ENCODE measurements at regions not wholly inside any gene's neighbourhood (a gene's known extent, or its start where the extent isn't known, plus 50 kb on each side); places are given as distances from the start of the nearest gene placed in this dataset.

DNA sequence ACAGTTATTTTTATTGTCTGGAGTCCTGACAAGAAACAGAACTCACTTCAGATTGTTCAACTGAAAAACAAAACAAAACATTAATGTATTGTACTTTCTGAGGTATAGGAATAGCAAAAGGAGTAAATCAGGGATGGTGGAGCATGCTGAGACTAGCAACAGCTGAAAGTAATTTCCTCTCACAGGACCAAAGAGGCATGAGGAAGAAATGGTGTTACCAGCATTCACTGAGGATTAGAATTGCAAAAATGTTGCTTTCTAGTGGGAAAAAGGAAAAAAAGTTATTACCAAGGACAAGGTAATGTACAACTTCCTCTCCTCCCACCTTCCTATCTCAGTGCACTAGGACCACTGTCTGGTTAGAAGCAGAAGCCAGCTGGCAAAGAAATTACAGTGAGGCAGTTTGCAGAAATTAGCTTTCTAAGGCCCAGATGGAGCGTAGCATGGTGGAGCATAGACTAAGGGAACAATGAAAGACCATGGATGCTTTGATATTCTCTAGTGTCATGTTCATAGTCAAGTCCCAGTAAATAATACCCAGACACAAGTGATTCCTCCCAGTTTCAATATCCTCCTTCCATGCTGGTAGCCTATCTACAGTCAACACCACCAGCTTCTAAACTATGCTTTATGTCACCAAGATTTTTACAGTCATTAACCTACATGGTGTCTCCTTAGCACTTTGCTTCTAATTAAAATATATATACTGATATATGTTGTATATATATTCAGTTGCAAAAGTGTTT lies 133.7 kb upstream of the DCN start:
- in situ Hi-C loops (cut with MboI; ENCODE audit: low sequenced_read_pairs) = no loop called here

DNA sequence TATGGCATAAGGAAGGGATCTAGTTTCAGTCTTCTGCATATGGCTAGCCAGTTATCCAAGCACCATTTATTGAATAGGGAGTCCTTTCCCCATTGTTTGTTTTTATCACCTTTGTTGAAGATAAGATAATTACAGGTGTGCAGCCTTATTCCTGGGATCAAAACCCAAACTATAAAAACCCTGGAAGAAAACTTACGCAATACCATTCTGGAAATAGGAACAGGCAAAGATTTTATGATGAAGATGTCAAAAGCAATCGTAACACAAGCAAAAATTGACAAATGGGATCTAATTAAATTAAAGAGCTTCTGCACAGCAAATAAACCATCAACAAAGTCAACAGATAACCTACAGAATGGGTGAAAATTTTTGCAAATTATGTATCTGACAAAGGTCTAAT lies 128.5 kb upstream of the DCN start:
- in situ Hi-C loops (cut with MboI; ENCODE audit: low sequenced_read_pairs) = no loop called here

DNA sequence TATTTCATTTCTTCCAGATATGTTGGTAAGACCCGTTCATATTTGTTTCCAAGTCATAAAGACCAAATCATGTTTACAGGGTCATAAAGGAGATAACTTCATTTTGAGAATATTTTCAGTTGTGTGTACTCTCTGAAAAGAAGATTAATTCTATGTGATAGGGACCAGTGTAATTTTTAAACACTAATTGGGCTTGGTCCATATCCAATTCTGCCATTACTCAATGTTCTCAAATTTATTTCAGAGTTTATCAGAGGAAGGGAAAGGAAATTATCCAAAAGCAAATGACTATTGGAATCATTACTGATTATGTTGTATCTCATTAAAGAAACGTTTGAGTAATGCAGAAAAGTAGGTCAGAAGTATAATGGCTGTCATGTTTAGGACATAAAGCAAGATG lies 126.8 kb upstream of the DCN start:
- in situ Hi-C loops (cut with MboI; ENCODE audit: low sequenced_read_pairs) = no loop called here

DNA sequence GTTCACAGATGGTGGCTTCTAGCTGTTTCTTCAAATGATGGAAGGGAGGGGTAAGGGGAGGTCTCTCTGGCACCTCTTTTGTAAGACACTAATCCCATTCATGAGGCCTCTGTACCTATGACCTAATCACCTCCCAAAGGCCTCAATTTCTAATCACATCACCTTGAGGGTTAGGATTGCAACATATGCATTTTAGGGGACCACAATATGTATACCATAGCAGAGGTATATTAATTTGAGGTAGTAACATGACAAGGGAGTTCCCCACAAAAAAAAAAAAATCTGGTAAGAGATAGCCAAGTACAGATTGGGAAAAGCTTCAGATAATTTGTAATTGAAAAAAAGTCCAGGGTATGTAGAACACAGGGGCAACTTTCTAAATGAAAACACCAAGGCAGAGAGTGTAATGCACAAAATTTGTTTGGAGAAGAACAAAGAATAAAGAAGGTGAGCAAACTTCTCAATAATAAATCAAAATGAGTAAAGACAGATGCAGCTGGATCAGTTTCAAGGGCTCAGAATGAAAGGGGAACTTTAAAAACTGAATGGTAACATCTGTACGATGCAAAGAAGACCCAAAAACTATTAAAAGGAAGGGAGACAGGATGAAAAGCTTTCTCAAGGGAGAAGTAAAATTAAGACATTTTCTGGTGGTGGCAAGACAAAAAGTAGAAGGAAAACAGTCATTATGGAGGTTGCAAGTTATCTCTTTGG lies 125.5 kb upstream of the DCN start:
- in situ Hi-C loops (cut with MboI; ENCODE audit: low sequenced_read_pairs) = no loop called here

DNA sequence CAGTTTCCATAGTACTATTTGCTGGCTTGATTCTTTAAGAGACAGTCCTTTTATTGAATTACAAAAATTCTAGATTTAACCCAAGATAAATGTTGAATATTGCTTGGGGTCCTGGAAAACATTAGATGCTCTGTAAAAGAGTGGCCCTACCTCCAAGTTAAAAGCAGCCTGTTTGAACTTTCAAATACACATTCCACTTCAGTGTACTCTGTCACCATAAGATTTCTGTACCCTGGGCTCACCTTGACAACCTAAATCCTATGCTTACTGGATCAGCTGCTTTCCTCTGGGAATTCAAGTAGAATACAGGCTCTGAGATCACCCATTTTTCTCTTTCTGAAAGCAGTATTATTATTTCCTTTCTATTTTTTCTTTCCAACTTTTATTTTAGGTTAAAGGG lies 107.7 kb upstream of the DCN start:
- in situ Hi-C loops (cut with MboI; ENCODE audit: low sequenced_read_pairs) = no loop called here

DNA sequence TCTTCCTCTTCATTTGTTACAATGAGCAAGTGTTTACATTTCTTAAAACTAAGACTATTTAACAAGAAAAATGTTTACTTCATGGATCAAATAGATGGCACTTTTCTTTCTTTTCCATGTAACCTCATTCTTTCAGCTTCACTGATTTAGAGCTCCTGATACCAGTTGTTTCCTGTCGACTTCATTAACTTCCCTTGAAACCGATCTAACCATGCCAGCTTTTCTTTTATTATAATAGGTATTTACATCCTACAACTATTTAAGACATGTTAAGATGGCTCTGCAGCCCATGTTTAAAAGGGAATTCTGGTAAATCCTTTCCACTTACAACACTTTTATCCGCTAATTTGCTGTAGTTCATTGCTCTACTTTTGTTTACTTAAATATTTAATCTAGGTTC lies 107.3 kb upstream of the DCN start:
- in situ Hi-C loops (cut with MboI; ENCODE audit: low sequenced_read_pairs) = no loop called here

DNA sequence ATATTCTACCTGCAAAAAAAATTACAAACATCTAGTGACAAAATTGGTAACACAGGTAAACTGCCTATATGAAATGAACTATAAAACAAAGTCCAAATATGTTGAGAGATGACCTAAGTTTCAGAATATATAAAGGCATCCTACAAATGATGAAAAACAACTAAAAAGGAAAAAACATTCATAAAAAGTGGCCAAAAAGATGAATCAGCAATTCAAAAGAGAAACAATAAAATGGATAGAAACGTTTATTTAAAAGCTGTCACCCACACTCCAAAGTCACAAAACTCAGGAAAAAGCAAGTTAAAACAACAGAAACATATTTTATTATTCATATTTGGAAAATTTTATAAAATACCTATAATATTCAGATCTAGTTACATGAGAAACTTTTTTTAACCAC lies 106.5 kb upstream of the DCN start:
- in situ Hi-C loops (cut with MboI; ENCODE audit: low sequenced_read_pairs) = no loop called here

DNA sequence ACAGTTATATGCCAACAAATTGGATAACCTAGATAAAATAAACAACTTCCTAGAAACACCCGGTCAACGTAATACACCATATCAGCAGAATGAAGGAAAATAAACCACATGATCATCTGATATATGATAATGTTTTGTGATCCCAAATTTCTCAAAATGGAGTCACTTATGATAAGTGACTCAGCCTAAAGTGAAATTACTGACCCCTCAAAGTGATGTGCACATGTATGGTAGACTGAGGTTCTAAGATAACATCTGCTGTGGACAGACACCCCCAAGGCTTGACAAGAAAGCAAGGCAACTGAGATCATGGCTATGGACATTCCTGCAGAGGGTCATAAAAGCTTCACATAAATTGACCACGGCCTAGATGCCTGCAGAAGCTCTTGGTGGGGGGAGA lies 105.1 kb upstream of the DCN start:
- in situ Hi-C loops (cut with MboI; ENCODE audit: low sequenced_read_pairs) = no loop called here

DNA sequence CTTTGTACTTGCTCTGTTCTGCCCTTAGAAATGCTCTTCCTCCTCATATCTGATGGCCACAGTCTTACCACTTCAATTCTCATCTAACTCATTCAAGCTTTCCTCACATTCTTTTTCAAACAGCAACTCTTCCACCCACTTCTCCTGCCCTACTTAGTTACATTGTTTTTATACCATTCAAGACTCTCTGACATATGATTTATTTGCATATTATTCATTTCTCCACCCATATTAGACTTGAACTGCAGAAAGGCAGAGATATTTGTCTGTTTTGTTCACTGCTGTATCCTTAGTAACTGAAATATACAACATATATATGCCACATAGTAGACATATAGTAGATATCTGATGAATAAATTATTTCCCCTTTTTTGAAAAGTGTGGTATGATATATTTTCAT lies 95.5 kb upstream of the DCN start:
- in situ Hi-C loops (cut with MboI; ENCODE audit: low sequenced_read_pairs) = no loop called here

DNA sequence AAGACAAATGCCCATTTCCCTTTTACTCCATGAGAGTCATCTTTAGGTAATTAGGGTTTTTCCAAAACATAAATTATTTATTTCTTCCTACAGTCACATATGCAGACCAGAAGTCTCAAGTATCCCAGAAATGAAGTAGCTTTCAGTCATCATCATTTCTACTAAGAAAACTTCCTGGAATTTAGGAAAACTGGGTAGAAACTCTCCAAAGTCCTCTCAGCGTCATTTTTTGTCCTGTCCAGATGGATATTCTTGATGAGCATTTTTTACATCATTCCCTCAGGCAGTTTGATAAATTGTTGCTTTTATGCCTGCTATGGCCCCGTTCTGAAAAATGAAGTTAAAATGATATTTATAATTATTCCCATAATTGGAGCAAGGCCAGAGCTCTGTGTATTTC lies 93.9 kb upstream of the DCN start:
- in situ Hi-C loops (cut with MboI; ENCODE audit: low sequenced_read_pairs) = no loop called here

DNA sequence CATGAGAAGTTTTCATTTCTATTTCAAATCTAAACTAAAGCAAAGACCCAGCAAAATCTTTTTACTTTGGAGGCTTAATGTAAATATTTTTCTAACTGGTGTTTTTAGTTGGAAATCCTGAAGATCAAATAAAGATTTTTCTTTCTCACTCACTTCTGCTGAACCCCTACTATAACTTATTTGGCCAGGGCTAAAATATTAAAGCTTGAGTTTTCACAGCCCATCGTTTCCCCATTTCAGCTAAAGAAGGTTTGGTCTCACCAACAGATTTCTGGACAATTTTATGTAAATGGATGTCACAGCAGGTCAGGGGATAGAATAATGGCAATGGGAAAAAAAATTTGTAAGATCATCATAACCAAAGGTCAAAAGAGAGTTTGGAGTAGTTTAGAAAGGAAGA lies 92.7 kb upstream of the DCN start:
- in situ Hi-C loops (cut with MboI; ENCODE audit: low sequenced_read_pairs) = no loop called here

DNA sequence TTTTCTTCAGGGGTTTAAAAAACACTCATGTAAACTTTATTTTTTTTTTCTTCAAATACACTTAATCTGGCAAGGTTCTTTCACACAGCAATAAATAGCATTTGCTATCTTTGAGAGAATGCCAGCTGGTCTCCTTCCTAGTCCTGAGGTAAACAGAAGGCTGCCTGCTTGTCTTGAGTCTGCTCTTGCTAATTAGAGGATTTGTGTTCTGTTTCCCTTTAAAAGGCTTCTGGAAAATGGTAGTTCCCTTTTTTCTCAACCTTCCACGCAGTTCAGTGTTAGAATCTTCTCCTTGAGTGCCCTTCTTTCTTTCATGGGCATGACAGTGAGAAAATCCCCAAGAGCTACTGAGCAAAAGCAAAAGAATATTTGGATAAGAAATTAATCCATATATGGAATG lies 92.3 kb upstream of the DCN start:
- in situ Hi-C loops (cut with MboI; ENCODE audit: low sequenced_read_pairs) = no loop called here

DNA sequence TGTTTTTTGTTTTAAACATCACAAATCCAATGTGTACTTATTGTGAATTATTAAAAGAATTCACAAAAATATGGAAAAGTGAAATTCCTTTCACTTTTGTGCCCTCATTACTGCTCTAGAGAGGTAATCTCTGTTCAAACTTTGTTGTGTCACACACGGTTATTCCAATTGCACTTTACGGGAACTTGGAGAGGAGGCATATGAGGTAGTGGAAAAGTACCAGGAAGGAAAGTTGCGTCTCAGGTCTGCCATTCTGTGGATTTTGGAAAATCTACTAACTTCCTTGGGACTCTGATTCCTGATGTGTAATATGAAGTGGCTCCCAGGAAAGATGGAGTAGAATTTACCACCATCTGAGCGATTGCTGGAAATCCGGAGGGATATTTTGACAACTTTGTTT lies 90.9 kb upstream of the DCN start:
- in situ Hi-C loops (cut with MboI; ENCODE audit: low sequenced_read_pairs) = no loop called here

DNA sequence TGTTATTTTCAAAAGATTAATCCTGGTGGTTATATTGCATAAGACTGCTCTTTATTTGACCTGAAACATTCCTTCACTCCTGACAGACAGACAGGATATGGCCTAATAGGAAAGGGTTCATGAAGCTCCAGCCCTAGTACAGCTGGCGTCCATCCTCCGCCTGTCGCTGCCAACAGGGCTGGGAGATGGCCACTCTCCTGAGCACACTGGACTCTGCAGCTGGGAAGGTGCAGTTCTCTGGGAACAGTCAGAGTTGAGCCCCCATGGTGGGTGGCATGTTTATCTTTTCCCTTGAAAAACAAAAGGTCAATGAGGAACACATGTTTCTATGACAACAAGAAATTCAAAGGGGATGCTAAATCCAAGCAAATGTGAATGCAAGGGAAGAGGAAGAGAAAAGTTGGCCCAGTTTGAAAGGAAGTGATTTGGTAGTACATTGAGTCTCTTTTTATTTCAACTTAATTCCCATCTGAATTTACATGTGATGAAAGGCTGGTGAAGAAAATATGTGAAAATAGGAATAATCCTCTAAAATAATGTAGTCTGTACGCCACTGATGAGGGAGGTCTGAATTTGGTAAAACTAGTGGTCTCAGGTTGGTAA lies 89.9 kb upstream of the DCN start:
- in situ Hi-C loops (cut with MboI; ENCODE audit: low sequenced_read_pairs) = no loop called here

DNA sequence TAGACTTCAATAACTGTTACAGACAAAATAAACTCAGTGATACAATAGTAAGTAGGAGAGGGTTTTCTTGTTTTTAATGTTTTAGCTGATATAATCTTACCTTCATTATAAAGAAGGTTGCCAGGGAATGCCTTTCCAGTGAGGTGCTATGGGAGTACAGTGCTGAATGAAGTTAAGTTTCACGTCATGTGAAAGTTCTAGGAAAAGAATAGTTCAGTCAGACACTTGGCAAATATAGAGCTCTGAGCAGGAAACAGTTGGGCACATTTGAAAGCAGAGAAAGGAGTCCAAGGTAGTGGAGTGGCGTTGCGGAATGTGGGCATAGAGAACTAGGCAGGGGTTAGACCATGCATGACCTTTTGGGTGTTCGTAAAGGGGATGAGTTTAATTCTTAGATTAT lies 88.6 kb upstream of the DCN start:
- in situ Hi-C loops (cut with MboI; ENCODE audit: low sequenced_read_pairs) = no loop called here

DNA sequence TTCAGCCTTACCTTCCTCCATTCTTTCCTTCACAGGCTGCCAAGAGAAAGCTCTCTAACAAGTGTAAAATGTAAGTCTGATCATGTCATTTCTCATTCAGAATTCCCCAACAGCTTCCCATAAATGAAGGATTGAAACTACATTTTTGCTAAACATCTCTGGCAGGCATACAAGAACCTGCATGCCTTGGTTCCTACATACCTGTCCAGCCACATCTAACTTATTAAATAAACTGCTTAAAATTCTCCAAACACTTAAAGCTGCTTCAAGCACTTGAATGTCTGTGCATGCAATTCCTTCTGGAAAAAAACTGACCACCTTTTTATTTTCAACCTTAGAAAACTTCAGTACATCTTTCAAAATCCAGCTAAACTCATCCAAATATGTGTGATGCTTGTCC lies 84.4 kb upstream of the DCN start:
- in situ Hi-C loops (cut with MboI; ENCODE audit: low sequenced_read_pairs) = no loop called here

DNA sequence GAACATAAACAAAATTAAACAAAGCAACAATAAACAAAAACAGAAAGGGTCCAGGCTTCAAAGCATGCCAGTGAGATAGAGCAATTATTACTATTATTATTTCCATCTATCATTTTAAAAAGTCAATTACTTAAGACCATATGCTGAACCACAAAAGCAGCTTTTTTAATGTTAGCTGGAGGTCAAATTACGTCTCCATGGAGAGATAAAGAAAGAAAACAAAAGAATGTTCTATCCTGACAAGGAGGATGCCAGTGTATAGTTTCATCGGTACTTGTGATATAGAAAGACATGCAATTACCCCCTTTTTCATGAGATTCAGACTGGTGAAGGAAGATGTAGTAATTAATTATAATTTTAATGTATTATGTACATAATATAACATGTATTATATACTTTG lies 81.6 kb upstream of the DCN start:
- in situ Hi-C loops (cut with MboI; ENCODE audit: low sequenced_read_pairs) = no loop called here

DNA sequence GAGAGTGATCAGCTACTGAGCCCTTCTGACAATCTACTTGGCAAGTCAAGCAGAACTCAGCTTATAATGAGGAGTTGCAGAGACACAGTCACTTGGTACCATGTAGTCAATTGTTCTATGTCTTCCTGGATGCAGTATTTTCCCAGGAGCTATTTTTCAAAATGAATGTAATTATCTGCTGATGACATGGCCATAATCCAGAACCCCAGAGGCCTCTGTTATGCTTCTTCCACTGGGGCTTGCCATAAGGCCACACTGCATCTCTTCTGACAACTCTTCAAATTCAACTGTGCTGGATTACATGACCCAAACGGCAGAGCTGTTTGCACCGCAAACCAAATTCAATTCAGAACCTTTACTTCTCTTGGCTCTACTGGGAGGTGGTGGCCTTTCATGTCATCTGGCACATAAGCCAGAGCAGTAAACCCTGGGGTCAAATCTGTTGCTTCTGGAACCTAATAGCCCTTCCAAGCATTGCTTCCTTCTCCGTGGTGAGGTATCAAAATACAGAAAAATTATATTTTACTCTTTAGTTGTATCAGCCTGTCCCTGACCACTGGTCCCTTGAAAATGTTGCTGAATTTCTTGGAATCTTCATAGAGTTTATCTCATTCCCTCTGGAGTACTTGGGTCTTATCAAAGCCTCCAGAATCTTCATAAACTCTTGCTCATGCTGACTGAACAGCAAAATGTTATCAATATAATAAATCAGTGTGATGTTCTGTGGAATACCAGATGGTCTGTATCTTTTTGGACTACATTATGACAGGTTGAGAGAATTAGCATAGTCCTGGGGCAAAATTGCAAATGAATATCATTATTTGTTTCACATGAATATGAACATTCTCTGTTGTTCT lies 79.4 kb upstream of the DCN start:
- in situ Hi-C loops (cut with MboI; ENCODE audit: low sequenced_read_pairs) = no loop called here

DNA sequence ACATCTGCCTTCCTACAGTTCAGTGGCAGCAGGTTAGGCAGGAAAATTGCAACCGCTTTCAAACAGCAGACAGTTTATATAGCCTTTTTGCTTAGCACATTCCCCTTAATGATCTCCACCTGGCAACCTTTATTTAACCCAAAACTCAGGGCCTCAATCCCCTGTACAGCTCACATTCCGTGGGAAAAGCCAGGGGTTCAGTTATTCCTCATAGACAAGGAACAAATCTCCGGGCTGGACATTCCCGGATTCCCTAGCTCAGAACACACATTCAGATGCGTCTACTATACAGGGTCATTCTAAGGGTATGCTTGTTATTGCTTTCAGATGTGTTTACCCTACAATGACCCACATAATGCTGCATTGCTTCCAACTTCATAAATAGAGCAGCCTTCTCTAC lies 73.8 kb upstream of the DCN start:
- in situ Hi-C loops (cut with MboI; ENCODE audit: low sequenced_read_pairs) = no loop called here

DNA sequence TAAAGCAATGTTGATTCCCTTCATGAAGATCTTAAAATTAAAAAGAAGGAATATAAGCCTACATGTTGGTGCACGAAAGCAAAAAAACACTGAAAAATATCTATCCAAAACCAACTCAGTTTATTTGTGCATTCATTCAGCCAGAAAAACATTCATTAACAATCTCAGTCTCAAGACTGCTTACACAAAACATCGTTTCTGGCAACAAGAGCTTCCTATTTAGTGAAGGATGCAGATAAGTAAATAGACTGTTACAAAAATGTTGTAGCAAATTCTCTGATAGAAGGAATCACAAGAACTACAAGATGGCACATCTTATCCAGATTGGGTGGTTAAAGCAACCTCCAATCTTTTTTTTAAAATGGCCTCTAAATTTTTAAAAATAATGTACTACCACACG lies 69.7 kb upstream of the DCN start:
- in situ Hi-C loops (cut with MboI; ENCODE audit: low sequenced_read_pairs) = no loop called here

DNA sequence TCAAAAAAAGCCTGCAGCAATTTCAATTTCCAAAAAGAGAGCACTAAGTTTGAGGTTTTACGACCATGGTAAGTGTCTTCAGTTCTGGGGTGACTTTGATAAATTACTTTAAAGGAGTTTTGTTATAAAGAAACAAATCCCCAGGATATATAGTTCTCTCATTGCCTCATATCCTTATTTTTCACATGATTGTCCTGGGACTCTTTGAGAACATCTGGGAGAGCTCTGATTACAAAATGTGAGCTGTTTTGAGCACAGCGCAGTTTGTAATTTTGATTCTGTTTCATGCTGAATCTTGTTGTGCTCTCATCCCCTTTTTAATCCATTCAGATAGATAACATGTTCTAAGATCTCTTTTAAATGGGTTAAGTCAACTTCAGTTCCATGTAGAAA lies 67.7 kb upstream of the DCN start:
- in situ Hi-C loops (cut with MboI; ENCODE audit: low sequenced_read_pairs) = no loop called here
